ENCODE measurements at regions not wholly inside any gene's neighbourhood (a gene's known extent, or its start where the extent isn't known, plus 50 kb on each side); places are given as distances from the start of the nearest gene placed in this dataset.

DNA sequence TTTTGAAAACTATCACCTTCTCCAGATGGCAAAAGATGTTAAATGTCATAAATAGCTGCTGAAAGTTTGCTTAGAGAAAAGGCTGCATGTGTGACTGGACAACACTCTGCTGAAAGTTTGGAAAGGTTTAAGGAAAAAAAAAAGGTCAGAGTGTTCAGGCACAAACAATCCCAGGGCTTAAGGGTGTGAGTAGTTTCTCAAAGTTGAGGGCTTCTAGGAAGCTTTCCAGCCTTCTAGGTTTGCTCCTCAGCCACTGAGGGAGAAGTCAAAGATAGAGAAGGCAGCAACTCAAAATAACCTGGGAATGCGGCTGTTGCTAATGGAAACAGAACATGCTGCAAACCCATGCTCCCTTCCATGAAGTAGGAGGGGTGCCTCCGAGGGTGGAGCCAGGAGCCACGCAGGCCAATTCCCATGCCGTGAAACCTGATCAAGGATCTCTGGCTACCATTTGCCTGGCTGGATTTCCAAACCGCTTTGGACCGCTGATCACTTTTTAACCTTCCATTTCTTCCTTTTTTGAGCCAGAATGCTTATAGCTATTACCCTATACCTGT, 88.0 kb downstream of the TEX51 start:
- TF ChIP-seq, protein P1, sequence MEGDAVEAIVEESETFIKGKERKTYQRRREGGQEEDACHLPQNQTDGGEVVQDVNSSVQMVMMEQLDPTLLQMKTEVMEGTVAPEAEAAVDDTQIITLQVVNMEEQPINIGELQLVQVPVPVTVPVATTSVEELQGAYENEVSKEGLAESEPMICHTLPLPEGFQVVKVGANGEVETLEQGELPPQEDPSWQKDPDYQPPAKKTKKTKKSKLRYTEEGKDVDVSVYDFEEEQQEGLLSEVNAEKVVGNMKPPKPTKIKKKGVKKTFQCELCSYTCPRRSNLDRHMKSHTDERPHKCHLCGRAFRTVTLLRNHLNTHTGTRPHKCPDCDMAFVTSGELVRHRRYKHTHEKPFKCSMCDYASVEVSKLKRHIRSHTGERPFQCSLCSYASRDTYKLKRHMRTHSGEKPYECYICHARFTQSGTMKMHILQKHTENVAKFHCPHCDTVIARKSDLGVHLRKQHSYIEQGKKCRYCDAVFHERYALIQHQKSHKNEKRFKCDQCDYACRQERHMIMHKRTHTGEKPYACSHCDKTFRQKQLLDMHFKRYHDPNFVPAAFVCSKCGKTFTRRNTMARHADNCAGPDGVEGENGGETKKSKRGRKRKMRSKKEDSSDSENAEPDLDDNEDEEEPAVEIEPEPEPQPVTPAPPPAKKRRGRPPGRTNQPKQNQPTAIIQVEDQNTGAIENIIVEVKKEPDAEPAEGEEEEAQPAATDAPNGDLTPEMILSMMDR (IDR thresholded peaks at IDR 0.05) = no peak
- peak; percentile 24 for TF ChIP-seq POLR2AphosphoS5 (IDR thresholded peaks at IDR 0.05)
